T-cell (primary cell): ENCODE measurements at regions not wholly inside any gene's neighbourhood (a gene's known extent, or its start where the extent isn't known, plus 50 kb on each side); places are given as distances from the start of the nearest gene placed in this dataset.
"Not testable (repeated sequence)": the region's sequence is repeated elsewhere in the genome, so short reads cannot be mapped to it uniquely, and the experiment has no call there.

ENCODE experiments used
- ATAC-seq, 4 experiments: fragments of 200-7000 bp in 3 of 4; fragments of 150-1000 bp in 1 of 4; cut with Tn5 transposase; replicated peaks in 1 of 4; 1 replicate in 3 of 4; 2 replicates in 1 of 4; pipeline ENCODE4 v1.10.0; 2021; ENCODE audit warnings: moderate library complexity in 3 of 4, mild to moderate bottlenecking in 2 of 4, moderate number of reproducible peaks in 1 of 4
- CTCF ChIA-PET, 2 donors: fragments of 300-600 bp; sonication (Branson Sonifier 250); formaldehyde crosslinking; loops; one replicate each; lab custom pipeline; 2022; ENCODE audit warnings: antibody characterized with exemption in 2 of 2; lab: Charles Lee
- POLR2A ChIA-PET, 2 donors: fragments of 300-600 bp; sonication (Branson Sonifier 250); formaldehyde crosslinking; loops; one replicate each; lab custom pipeline; 2022; ENCODE audit warnings: antibody characterized with exemption in 2 of 2; lab: Charles Lee
- DNase-seq, 35 experiments: peaks; one replicate each; pipeline versions ENCODE4 v3.0.0 to v3.0.0-alpha.2; 2013 to 2023
- H3K27ac ChIP-seq: one replicate; pipeline ENCODE4 v1.5.1; 2013; ENCODE audit warnings: low read length
- H3K27me3 ChIP-seq, 2 experiments: replicated peaks in 1 of 2; 1 replicate in 1 of 2; 2 replicates in 1 of 2; pipeline versions ENCODE4 v1.6.1 to v1.7.0; 2013; ENCODE audit warnings: low read length in 1 of 2, mixed read lengths in 1 of 2; ENCODE audit not compliant: control insufficient read depth in 2 of 2, insufficient read depth in 2 of 2; ENCODE audit errors: extremely low read depth in 1 of 2
- H3K36me3 ChIP-seq, 2 donors: 1 replicate in 1 of 2; 2 replicates in 1 of 2; pipeline versions ENCODE4 v1.6.1 to v1.7.0; 2013; ENCODE audit warnings: low read length in 1 of 2; ENCODE audit not compliant: control insufficient read depth in 2 of 2, insufficient read depth in 1 of 2; ENCODE audit errors: extremely low read depth in 1 of 2
- H3K4me1 ChIP-seq, 2 experiments: 1 replicate in 1 of 2; 2 replicates in 1 of 2; pipeline versions ENCODE4 v1.6.1 to v1.7.0; 2013; ENCODE audit warnings: low read length in 2 of 2, mixed read lengths in 1 of 2; ENCODE audit not compliant: insufficient read depth in 2 of 2, control insufficient read depth in 1 of 2; ENCODE audit errors: extremely low read depth in 1 of 2
- H3K4me3 ChIP-seq, 2 donors: 1 replicate in 1 of 2; 2 replicates in 1 of 2; pipeline versions ENCODE4 v1.5.1 to v1.7.0; 2013; ENCODE audit warnings: mild to moderate bottlenecking in 2 of 2, low read length in 1 of 2, moderate library complexity in 1 of 2; ENCODE audit not compliant: control insufficient read depth in 1 of 2; ENCODE audit errors: extremely low read depth in 1 of 2
- H3K9me3 ChIP-seq: 2 replicates; pipeline ENCODE4 v1.7.0; 2013
- H3K27ac Mint-ChIP-seq, 2 donors: one replicate each; pipeline ENCODE4 v1.8.0; 2020 to 2021; ENCODE audit warnings: mild to moderate bottlenecking in 2 of 2, mixed read lengths in 2 of 2
- H3K27me3 Mint-ChIP-seq, 2 donors: one replicate each; pipeline ENCODE4 v1.8.0; 2021 to 2022; ENCODE audit warnings: mixed read lengths in 2 of 2
- H3K36me3 Mint-ChIP-seq: one replicate; pipeline ENCODE4 v1.8.0; 2021; ENCODE audit warnings: mixed read lengths
- H3K4me1 Mint-ChIP-seq, 3 donors: one replicate each; pipeline ENCODE4 v1.8.0; 2020 to 2022; ENCODE audit warnings: mixed read lengths in 3 of 3, mild to moderate bottlenecking in 1 of 3
- H3K4me3 Mint-ChIP-seq, 3 donors: one replicate each; pipeline ENCODE4 v1.8.0; 2020 to 2022; ENCODE audit warnings: mild to moderate bottlenecking in 3 of 3, mixed read lengths in 3 of 3, moderate library complexity in 3 of 3
- H3K9me3 Mint-ChIP-seq, 3 donors: one replicate each; pipeline ENCODE4 v1.8.0; 2020 to 2022; ENCODE audit warnings: mixed read lengths in 3 of 3
- WGBS: methylation state at CpG from one replicate; pipeline ENCODE4 v1.1.5; 2013; ENCODE audit warnings: missing lambda C conversion rate; ENCODE audit not compliant: insufficient coverage; 5-methylcytosine and 5-hydroxymethylcytosine counted together

- H3K27ac Mint-ChIP-seq = no peak overlapping the region
- no CpG with 5 or more reads among the region's 2 CpGs for WGBS
- Histone ChIP-seq H3K27me3 (no peaks in the 10 kb centered on the region), H3K36me3 (no peaks in the 10 kb centered on the region), H3K4me1 (no peaks in the 10 kb centered on the region), H3K4me3 (no peak overlapping the region), H3K27ac (no peak overlapping the region), H3K9me3 (no peaks in the 10 kb centered on the region)
- H3K27me3 Mint-ChIP-seq = no peaks in the 10 kb centered on the region
- no peak overlapping the region for H3K4me3 Mint-ChIP-seq
- DNase-seq (no peak), ATAC-seq (no peak)
- H3K9me3 Mint-ChIP-seq = no peaks in the 10 kb centered on the region
- no peaks in the 10 kb centered on the region for H3K4me1 Mint-ChIP-seq
- H3K36me3 Mint-ChIP-seq = no peaks in the 10 kb centered on the region
- ChIA-PET POLR2A (no interaction called here), CTCF (interaction anchor here (0.5 to 1.0 kb wide), 2 partner anchors 124 to 140 kb away, joined by 3 to 4 read pairs; no protein-coding TSS in a partner anchor)
These were observed 103.7 kb upstream of the UGP2 start for GRCh38 chr2:63738019-63738418.

DNA sequence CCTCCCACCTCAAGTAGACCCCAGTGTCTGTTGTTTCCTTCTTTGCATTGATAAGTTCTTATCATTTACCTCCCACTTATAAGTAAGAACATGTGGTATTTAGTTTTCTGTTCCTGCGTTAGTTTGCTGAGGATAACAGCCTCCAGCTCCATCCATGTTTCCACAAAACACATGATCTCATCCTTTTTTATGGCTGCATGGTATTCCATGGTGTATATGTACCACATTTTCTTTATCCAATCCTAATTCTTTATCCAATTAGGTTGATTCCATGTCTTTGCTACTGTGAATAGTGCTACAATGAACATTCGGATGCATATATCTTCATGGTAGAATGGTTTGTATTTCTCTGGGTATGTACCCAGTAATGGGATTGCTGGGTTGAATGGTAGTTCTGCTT, 102.5 kb upstream of the UGP2 start:
- H3K9me3 Mint-ChIP-seq, H3K4me1 Mint-ChIP-seq, DNase-seq, H3K4me3 Mint-ChIP-seq, H3K9me3 ChIP-seq, ATAC-seq, H3K4me3 ChIP-seq, H3K27me3 ChIP-seq, POLR2A ChIA-PET, H3K36me3 ChIP-seq, H3K27ac Mint-ChIP-seq, H3K4me1 ChIP-seq, H3K27ac ChIP-seq, H3K27me3 Mint-ChIP-seq, H3K36me3 Mint-ChIP-seq: not testable (repeated sequence)
- whole genome bisulfite sequencing = 100% methylated on average over 1 of the region's 2 CpGs
- CTCF ChIA-PET = interaction anchor here in 1 of 2 donors (1.0 kb wide), 1 partner anchor 122 kb away, joined by 3 read pairs; no protein-coding TSS in a partner anchor

DNA sequence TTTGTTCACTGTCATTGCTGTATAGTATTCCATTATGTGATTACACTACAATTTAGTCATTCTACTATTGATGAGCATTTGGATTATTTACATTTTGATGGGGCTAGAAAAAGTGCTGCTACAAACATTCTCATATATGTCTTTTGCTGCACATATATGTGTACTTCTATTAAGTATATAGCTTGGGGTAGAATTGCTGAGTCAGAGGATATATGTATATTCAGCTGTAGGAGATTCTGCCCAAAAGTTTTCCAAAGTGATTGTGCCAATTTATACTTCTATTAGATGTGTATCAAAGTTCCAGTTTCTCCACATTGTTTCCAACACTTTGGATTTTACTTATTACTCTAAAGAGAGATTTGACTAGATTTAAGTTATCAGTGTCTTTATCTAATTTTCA, 101.7 kb upstream of the UGP2 start:
- H3K9me3 Mint-ChIP-seq = no peaks in the 10 kb centered on the region
- no peak overlapping the region for H3K4me3 Mint-ChIP-seq
- Histone ChIP-seq H3K36me3 (no peaks in the 10 kb centered on the region), H3K27me3 (no peaks in the 10 kb centered on the region), H3K9me3 (no peaks in the 10 kb centered on the region), H3K4me1 (no peaks in the 10 kb centered on the region), H3K4me3 (no peak overlapping the region), H3K27ac (no peak overlapping the region)
- no peak for DNase-seq
- ChIA-PET POLR2A (no interaction called here), CTCF (no interaction called here)
- no peaks in the 10 kb centered on the region for H3K4me1 Mint-ChIP-seq
- ATAC-seq = no peak
- no peaks in the 10 kb centered on the region for H3K27me3 Mint-ChIP-seq
- H3K36me3 Mint-ChIP-seq = no peaks in the 10 kb centered on the region
- H3K27ac Mint-ChIP-seq = no peak overlapping the region

DNA sequence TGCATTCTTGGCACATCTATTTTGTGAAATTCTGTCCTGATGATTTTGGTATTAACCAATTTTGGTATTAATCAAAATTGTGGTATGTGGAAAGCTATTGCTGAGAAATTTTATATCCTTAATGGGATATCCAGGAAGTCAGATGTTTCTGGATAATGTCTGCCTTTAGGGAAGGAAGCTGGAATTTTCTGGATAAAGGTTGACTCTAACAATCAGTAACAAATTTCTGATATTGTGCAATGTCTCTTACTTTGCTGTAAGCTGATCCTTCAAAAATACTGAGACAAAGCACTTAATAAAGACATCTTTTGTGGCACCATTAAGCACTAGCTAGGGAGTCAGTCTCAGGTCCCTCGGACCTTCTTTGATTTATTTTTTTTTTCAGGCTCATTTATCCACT, 100.8 kb upstream of the UGP2 start:
- H3K4me3 Mint-ChIP-seq = no peak overlapping the region
- H3K27me3 Mint-ChIP-seq = no peaks in the 10 kb centered on the region
- DNase-seq (no peak), ATAC-seq (no peak)
- no peak overlapping the region for H3K27ac ChIP-seq
- no peaks in the 10 kb centered on the region for H3K4me1 Mint-ChIP-seq
- no peaks in the 10 kb centered on the region for H3K27me3 ChIP-seq
- ChIA-PET CTCF (no interaction called here), POLR2A (no interaction called here)
- H3K9me3 ChIP-seq = no peaks in the 10 kb centered on the region
- H3K36me3 Mint-ChIP-seq = no peaks in the 10 kb centered on the region
- H3K9me3 Mint-ChIP-seq = no peaks in the 10 kb centered on the region
- WGBS = no CpG with 5 or more reads among the region's 1 CpG
- no peak overlapping the region for H3K27ac Mint-ChIP-seq
- H3K4me3 ChIP-seq = no peak overlapping the region
- H3K36me3 ChIP-seq = no peaks in the 10 kb centered on the region
- no peaks in the 10 kb centered on the region for H3K4me1 ChIP-seq

- ChIA-PET POLR2A (no interaction called here), CTCF (no interaction called here)
These were observed 99.7 kb upstream of the UGP2 start for GRCh38 chr2:63741884-63742579.

GRCh38 chr2:63742580-63742976, 99.1 kb upstream of the UGP2 start:
- POLR2A ChIA-PET = no interaction called here
- H3K27ac ChIP-seq = no peak overlapping the region
- no peak overlapping the region for H3K4me3 Mint-ChIP-seq
- H3K4me3 ChIP-seq = no peak overlapping the region
- H3K9me3 Mint-ChIP-seq = peaks cover 9 to 11% (median 10%) of the 10 kb centered on the region in 3 donors
- H3K36me3 Mint-ChIP-seq = no peaks in the 10 kb centered on the region
- WGBS = no CpG with 5 or more reads among the region's 5 CpGs
- ATAC-seq (no peak), DNase-seq (no peak)
- CTCF ChIA-PET = no interaction called here
- H3K4me1 Mint-ChIP-seq = no peaks in the 10 kb centered on the region
- H3K36me3 ChIP-seq = no peaks in the 10 kb centered on the region
- peaks cover 0 to 3% of the 10 kb centered on the region in 2 donors for H3K27me3 Mint-ChIP-seq
- no peaks in the 10 kb centered on the region for H3K27me3 ChIP-seq
- H3K9me3 ChIP-seq = no peaks in the 10 kb centered on the region
- no peak overlapping the region for H3K27ac Mint-ChIP-seq
- no peaks in the 10 kb centered on the region for H3K4me1 ChIP-seq

More at GRCh38 chr2:63741884-63742579, 99.7 kb upstream of the UGP2 start:
- Histone ChIP-seq H3K9me3 (no peaks in the 10 kb centered on the region), H3K36me3 (no peaks in the 10 kb centered on the region), H3K4me1 (no peaks in the 10 kb centered on the region), H3K27me3 (no peaks in the 10 kb centered on the region), H3K4me3 (no peak overlapping the region), H3K27ac (no peak overlapping the region)
- WGBS = no CpG with 5 or more reads among the region's 3 CpGs
- H3K27ac Mint-ChIP-seq = no peak overlapping the region
- ATAC-seq = no peak
- H3K27me3 Mint-ChIP-seq = peaks cover 0 to 3% of the 10 kb centered on the region in 2 donors
- H3K36me3 Mint-ChIP-seq = no peaks in the 10 kb centered on the region
- H3K4me3 Mint-ChIP-seq = no peak overlapping the region
- DNase-seq = no peak
- peaks cover 4 to 6% (median 6%) of the 10 kb centered on the region in 3 donors for H3K9me3 Mint-ChIP-seq
- no peaks in the 10 kb centered on the region for H3K4me1 Mint-ChIP-seq
